IMR-90 (cell line): ENCODE measurements at regions not wholly inside any gene's neighbourhood (a gene's known extent, or its start where the extent isn't known, plus 50 kb on each side); places are given as distances from the start of the nearest gene placed in this dataset.

Experiments used
- ATAC-seq: fragments of 200-7000 bp; cut with Tn5 transposase; 2 replicates; pipeline ENCODE4 v1.9.1; 2020; ENCODE audit warnings: low read depth, mild to moderate bottlenecking, moderate library complexity
- BruUV-seq: library from RNA; stranded (reverse); fragments of 400-500 nt; replicated peaks from 2 replicates; lab custom pipeline; 2021; lab: Mats Ljungman, UMichigan
- CTCF ChIA-PET: fragments of 300-600 bp; formaldehyde crosslinking; extraction: SDS; loops from one replicate; lab custom pipeline; 2021; ENCODE audit warnings: antibody characterized with exemption; lab: Yijun Ruan, JAX
- POLR2A ChIA-PET: fragments of 300-600 bp; sonication (Branson Sonifier 250); formaldehyde crosslinking; loops from one replicate; lab custom pipeline; 2022; ENCODE audit warnings: antibody characterized with exemption; ENCODE audit not compliant: unreplicated experiment; lab: Charles Lee
- DNase-seq: peaks from one replicate; pipeline ENCODE4 v3.0.0; 2013
- H2AFZ ChIP-seq: replicated peaks from 2 replicates; pipeline ENCODE3; 2013; ENCODE audit warnings: low read length, mild to moderate bottlenecking; ENCODE audit not compliant: poor library complexity
- H2AK5ac ChIP-seq: 2 replicates; pipeline ENCODE4 v1.6.1; 2013; ENCODE audit warnings: low read depth, low read length, inconsistent platforms
- H2AK9ac ChIP-seq: replicated peaks from 2 replicates; pipeline ENCODE3; 2013; ENCODE audit warnings: mild to moderate bottlenecking, low read depth, low read length, moderate library complexity; ENCODE audit not compliant: poor library complexity
- H2BK120ac ChIP-seq: 2 replicates; pipeline ENCODE4 v1.6.1; 2013; ENCODE audit warnings: low read depth, low read length, inconsistent platforms
- H2BK15ac ChIP-seq: 3 replicates; pipeline ENCODE4 v1.6.1; 2013; ENCODE audit warnings: low read depth, low read length, inconsistent platforms
- H2BK20ac ChIP-seq: 2 replicates; pipeline ENCODE4 v1.6.1; 2013; ENCODE audit warnings: low read depth, mild to moderate bottlenecking, inconsistent platforms, low read length, moderate library complexity
- H2BK5ac ChIP-seq: 2 replicates; pipeline ENCODE4 v1.6.1; 2013; ENCODE audit warnings: mild to moderate bottlenecking, low read depth, low read length, inconsistent platforms; ENCODE audit not compliant: poor library complexity, severe bottlenecking
- H3K14ac ChIP-seq: replicated peaks from 2 replicates; pipeline ENCODE4 v1.6.1; 2013; ENCODE audit warnings: low read depth, low read length, inconsistent platforms
- H3K18ac ChIP-seq: 2 replicates; pipeline ENCODE4 v1.6.1; 2013; ENCODE audit warnings: low read depth, low read length, control low read depth
- H3K23ac ChIP-seq: 2 replicates; pipeline ENCODE4 v1.6.1; 2013; ENCODE audit warnings: low read depth, low read length, inconsistent platforms
- H3K27ac ChIP-seq: 2 replicates; pipeline ENCODE4 v1.5.1; 2013; ENCODE audit warnings: mild to moderate bottlenecking, control low read depth, low read length; ENCODE audit not compliant: insufficient read depth
- H3K27me3 ChIP-seq: 2 replicates; pipeline ENCODE4 v1.6.1; 2013; ENCODE audit warnings: low read length; ENCODE audit not compliant: control insufficient read depth, insufficient read depth
- H3K36me3 ChIP-seq: 2 replicates; pipeline ENCODE4 v1.6.1; 2013; ENCODE audit warnings: low read length, mixed read lengths; ENCODE audit not compliant: control insufficient read depth, insufficient read depth
- H3K4ac ChIP-seq: 2 replicates; pipeline ENCODE4 v1.6.1; 2013; ENCODE audit warnings: low read depth, low read length, inconsistent platforms
- H3K4me1 ChIP-seq: 2 replicates; pipeline ENCODE4 v1.6.1; 2013; ENCODE audit warnings: low read length, mixed read lengths; ENCODE audit not compliant: control insufficient read depth, insufficient read depth
- H3K4me2 ChIP-seq: 2 replicates; pipeline ENCODE4 v1.6.1; 2013; ENCODE audit warnings: low read depth, mild to moderate bottlenecking, control low read depth, low read length, moderate library complexity
- H3K4me3 ChIP-seq: 2 replicates; pipeline ENCODE4 v1.5.1; 2013; ENCODE audit warnings: low read depth, mild to moderate bottlenecking, control low read depth, low read length, moderate library complexity; ENCODE audit not compliant: insufficient read depth
- H3K56ac ChIP-seq: 2 replicates; pipeline ENCODE4 v1.6.1; 2013; ENCODE audit warnings: low read length, inconsistent platforms; ENCODE audit not compliant: insufficient read depth; ENCODE audit errors: extremely low read depth
- H3K79me1 ChIP-seq, 2 experiments: 2 replicates each; pipeline ENCODE4 v1.6.1; 2013; ENCODE audit warnings: low read length in 2 of 2, inconsistent platforms in 1 of 2, low read depth in 1 of 2
- H3K9ac ChIP-seq: 2 replicates; pipeline ENCODE4 v1.6.1; 2013; ENCODE audit warnings: low read depth, low read length, control low read depth
- H3K9me1 ChIP-seq: 2 replicates; pipeline ENCODE4 v1.6.1; 2013; ENCODE audit warnings: low read length, inconsistent platforms; ENCODE audit not compliant: insufficient read depth
- H3K9me3 ChIP-seq: 2 replicates; pipeline ENCODE4 v1.6.1; 2013; ENCODE audit warnings: low read length; ENCODE audit not compliant: control insufficient read depth, insufficient read depth
- H4K20me1 ChIP-seq: 2 replicates; pipeline ENCODE4 v1.6.1; 2013; ENCODE audit warnings: low read length, inconsistent platforms; ENCODE audit not compliant: insufficient read depth
- H4K5ac ChIP-seq: 2 replicates; pipeline ENCODE4 v1.6.1; 2013; ENCODE audit warnings: mild to moderate bottlenecking, low read depth, low read length, control low read depth
- H4K8ac ChIP-seq, 2 experiments: 2 replicates each; pipeline ENCODE4 v1.6.1; 2013; ENCODE audit warnings: low read depth in 2 of 2, low read length in 2 of 2, control low read depth in 1 of 2, inconsistent platforms in 1 of 2
- H4K91ac ChIP-seq: 2 replicates; pipeline ENCODE4 v1.6.1; 2013; ENCODE audit warnings: low read depth, low read length, inconsistent platforms; ENCODE audit not compliant: insufficient read depth
- BHLHE40 ChIP-seq: fragments of 150-350 bp; IDR thresholded peaks from 2 replicates; pipeline ENCODE4 v1.6.1; 2016; ENCODE audit warnings: mild to moderate bottlenecking, low read depth, low read length
- CEBPB ChIP-seq: IDR thresholded peaks from 2 replicates; pipeline ENCODE4 v1.6.1; 2012; ENCODE audit warnings: low read depth, low read length, improper control_type of control experiment
- MAFK ChIP-seq: IDR thresholded peaks from 2 replicates; pipeline ENCODE4 v1.6.1; 2012; ENCODE audit warnings: low read depth, low read length, improper control_type of control experiment
- MAZ ChIP-seq: IDR thresholded peaks from 2 replicates; pipeline ENCODE4 v1.6.1; 2012; ENCODE audit warnings: low read depth, mild to moderate bottlenecking, low read length, improper control_type of control experiment, moderate library complexity, borderline replicate concordance
- MXI1 ChIP-seq: IDR thresholded peaks from 2 replicates; pipeline ENCODE4 v1.6.1; 2012; ENCODE audit warnings: low read depth, mild to moderate bottlenecking, low read length, moderate library complexity, borderline replicate concordance
- NFE2L2 ChIP-seq: fragments of 150-350 bp; IDR thresholded peaks from 2 replicates; pipeline ENCODE4 v1.6.1; 2016; ENCODE audit warnings: low read depth, mild to moderate bottlenecking, low read length
- RAD21 ChIP-seq: IDR thresholded peaks from 2 replicates; pipeline ENCODE4 v1.6.1; 2012; ENCODE audit warnings: low read length, improper control_type of control experiment
- RCOR1 ChIP-seq: IDR thresholded peaks from 2 replicates; pipeline ENCODE4 v1.6.1; 2012; ENCODE audit warnings: mild to moderate bottlenecking, low read length, improper control_type of control experiment; ENCODE audit not compliant: insufficient replicate concordance
- RFX5 ChIP-seq: IDR thresholded peaks from 2 replicates; pipeline ENCODE4 v1.8.0; 2012; ENCODE audit warnings: low read depth, mild to moderate bottlenecking, low read length, moderate library complexity
- SMC3 ChIP-seq: fragments of 150-350 bp; IDR thresholded peaks from 2 replicates; pipeline ENCODE4 v1.6.1; 2016; ENCODE audit warnings: low read depth, mild to moderate bottlenecking, antibody characterized with exemption, low read length, moderate library complexity
- WGBS, 2 experiments: methylation state at CpG; one replicate each; pipeline versions ENCODE4 v1.1.5 to v1.1.7; 2013; ENCODE audit warnings: missing lambda C conversion rate in 2 of 2; ENCODE audit not compliant: insufficient read length in 1 of 2; ENCODE audit errors: extremely low coverage in 2 of 2; 5-methylcytosine and 5-hydroxymethylcytosine counted together
- dilution Hi-C: fragments of 300-500 bp; cut with HindIII; formaldehyde crosslinking; loops from one replicate; pipeline ENCODE4 v1.14.3; 2018; ENCODE audit warnings: low sequenced_read_pairs; ENCODE audit not compliant: unreplicated experiment
- in situ Hi-C: fragments of 300-500 bp; cut with MboI; formaldehyde crosslinking; loops from 3 replicates; pipeline ENCODE4 v1.14.3; 2019; ENCODE audit warnings: low sequenced_read_pairs, inconsistent platforms, mixed read lengths
- intact Hi-C: fragments of 100-400 bp; cut with micrococcal nuclease; formaldehyde crosslinking; loops from 2 replicates; pipeline ENCODE4 v1.10.0; 2022
- TF ChIP-seq, protein P1 (sequence below): fragments of 150-350 bp; IDR thresholded peaks from 2 replicates; pipeline ENCODE4 v1.6.1; 2016; ENCODE audit warnings: low read depth, mild to moderate bottlenecking, low read length, moderate library complexity, borderline replicate concordance

GRCh38 chr14:105837349-105838063 lies 311.1 kb downstream of the TMEM121 start:
- H2AFZ ChIP-seq = no peak overlapping the region
- no peaks in the 10 kb centered on the region for H3K27me3 ChIP-seq
- 47% methylated on average over 3 of the region's 20 CpGs; no CpG with 5 or more reads in 1 of the 2 experiments for WGBS, 2 experiments
- H2BK120ac ChIP-seq = no peak overlapping the region
- H2BK5ac ChIP-seq = no peak overlapping the region
- in situ Hi-C loops = no loop called here
- ChIA-PET CTCF (no interaction called here), POLR2A (no interaction called here)
- DNase-seq (no peak), ATAC-seq (no peak)
- no peak overlapping the region for H2AK9ac ChIP-seq
- H3K79me1 ChIP-seq = no peaks in the 10 kb centered on the region
- H2BK20ac ChIP-seq = no peak overlapping the region
- no peak overlapping the region for H3K4ac ChIP-seq
- no peak overlapping the region for H3K18ac ChIP-seq
- H3K4me3 ChIP-seq = no peak overlapping the region
- no TSS peak for BruUV-seq
- H3K9me1 ChIP-seq = no peaks in the 10 kb centered on the region
- H4K20me1 ChIP-seq = no peaks in the 10 kb centered on the region
- no peak overlapping the region for H4K8ac ChIP-seq
- H3K9ac ChIP-seq = no peak overlapping the region
- H3K56ac ChIP-seq = no peak overlapping the region
- H4K91ac ChIP-seq = no peak overlapping the region
- dilution Hi-C loops = no loop called here
- H3K27ac ChIP-seq = no peak overlapping the region
- H3K4me1 ChIP-seq = no peaks in the 10 kb centered on the region
- no peaks in the 10 kb centered on the region for H3K36me3 ChIP-seq
- no peak overlapping the region for H3K23ac ChIP-seq
- no peak overlapping the region for H3K14ac ChIP-seq
- intact Hi-C loops = no loop called here
- H2AK5ac ChIP-seq = no peak overlapping the region
- no peak overlapping the region for H4K5ac ChIP-seq
- H3K4me2 ChIP-seq = no peak overlapping the region
- no peak overlapping the region for H2BK15ac ChIP-seq
- H3K9me3 ChIP-seq = peaks cover 56% of the 10 kb centered on the region
- TF ChIP-seq MAFK (no peak), RAD21 (no peak), NFE2L2 (no peak), CEBPB (no peak), MAZ (no peak), SMC3 (no peak), MXI1 (no peak), RCOR1 (no peak), RFX5 (no peak), BHLHE40 (no peak)
- TF ChIP-seq, protein P1, sequence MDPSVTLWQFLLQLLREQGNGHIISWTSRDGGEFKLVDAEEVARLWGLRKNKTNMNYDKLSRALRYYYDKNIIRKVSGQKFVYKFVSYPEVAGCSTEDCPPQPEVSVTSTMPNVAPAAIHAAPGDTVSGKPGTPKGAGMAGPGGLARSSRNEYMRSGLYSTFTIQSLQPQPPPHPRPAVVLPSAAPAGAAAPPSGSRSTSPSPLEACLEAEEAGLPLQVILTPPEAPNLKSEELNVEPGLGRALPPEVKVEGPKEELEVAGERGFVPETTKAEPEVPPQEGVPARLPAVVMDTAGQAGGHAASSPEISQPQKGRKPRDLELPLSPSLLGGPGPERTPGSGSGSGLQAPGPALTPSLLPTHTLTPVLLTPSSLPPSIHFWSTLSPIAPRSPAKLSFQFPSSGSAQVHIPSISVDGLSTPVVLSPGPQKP = no peak
